OCI-LY7 (cell line): ENCODE measurements at regions not wholly inside any gene's neighbourhood (a gene's known extent, or its start where the extent isn't known, plus 50 kb on each side); places are given as distances from the start of the nearest gene placed in this dataset.
A peak's percentile ranks its signal among the peaks of the same experiment; 100 is the strongest.

Source experiments
- BruUV-seq: library from RNA; stranded (reverse); fragments of 400-500 nt; replicated peaks from 2 replicates; lab custom pipeline; 2021; lab: Mats Ljungman, UMichigan
- CTCF ChIA-PET: fragments of 300-600 bp; sonication (Branson Sonifier 250); formaldehyde crosslinking; loops from one replicate; lab custom pipeline; 2022; ENCODE audit warnings: antibody characterized with exemption; ENCODE audit not compliant: unreplicated experiment; lab: Charles Lee
- POLR2A ChIA-PET: fragments of 300-600 bp; sonication (Branson Sonifier 250); formaldehyde crosslinking; loops from one replicate; lab custom pipeline; 2022; ENCODE audit warnings: antibody characterized with exemption; lab: Charles Lee
- DNase-seq: peaks from one replicate; pipeline ENCODE4 v3.0.0-alpha.2; 2015; ENCODE audit warnings: low spot score
- H2AFZ ChIP-seq: fragments of 200-600 bp; sonication (generic), shearing (Covaris generic); 2 replicates; pipeline ENCODE4 v1.6.1; 2014; ENCODE audit warnings: mild to moderate bottlenecking, antibody characterized with exemption, low read length, moderate library complexity
- H3K27ac ChIP-seq: fragments of 200-600 bp; sonication (generic); 2 replicates; pipeline ENCODE4 v1.5.1; 2014; ENCODE audit warnings: mixed run types, low read depth, mild to moderate bottlenecking, moderate library complexity, low read length, inconsistent platforms; ENCODE audit not compliant: poor library complexity, severe bottlenecking
- H3K36me3 ChIP-seq: fragments of 200-600 bp; sonication (generic); 2 replicates; pipeline ENCODE4 v1.6.1; 2014; ENCODE audit warnings: mild to moderate bottlenecking, antibody characterized with exemption, low read length, moderate library complexity, mixed read lengths; ENCODE audit not compliant: insufficient read depth
- H3K4me1 ChIP-seq: fragments of 200-600 bp; sonication (generic); 2 replicates; pipeline ENCODE4 v1.5.1; 2014; ENCODE audit warnings: mild to moderate bottlenecking, low read length; ENCODE audit not compliant: insufficient read depth, poor library complexity, severe bottlenecking
- H3K4me2 ChIP-seq: fragments of 200-600 bp; sonication (generic); 2 replicates; pipeline ENCODE4 v1.6.1; 2014; ENCODE audit warnings: mild to moderate bottlenecking, low read length
- H3K4me3 ChIP-seq: fragments of 200-600 bp; sonication (generic); 2 replicates; pipeline ENCODE4 v1.5.1; 2014; ENCODE audit warnings: mild to moderate bottlenecking, low read depth, low read length; ENCODE audit not compliant: poor library complexity, severe bottlenecking
- H3K79me2 ChIP-seq: fragments of 200-600 bp; sonication (generic); 2 replicates; pipeline ENCODE4 v1.6.1; 2016; ENCODE audit warnings: low read depth, mild to moderate bottlenecking, low read length, moderate library complexity, mixed read lengths; ENCODE audit not compliant: insufficient read depth
- H3K9me2 ChIP-seq: fragments of 200-600 bp; sonication (generic); 2 replicates; pipeline ENCODE4 v1.6.1; 2016; ENCODE audit warnings: mild to moderate bottlenecking, low read length, mixed read lengths; ENCODE audit not compliant: insufficient read depth
- H3K9me3 ChIP-seq: fragments of 200-600 bp; sonication (generic); 2 replicates; pipeline ENCODE4 v1.6.1; 2014; ENCODE audit warnings: mild to moderate bottlenecking, mixed run types, low read length, mixed read lengths
- H4K20me1 ChIP-seq: fragments of 200-600 bp; sonication (generic); 2 replicates; pipeline ENCODE4 v1.6.1; 2014; ENCODE audit warnings: mild to moderate bottlenecking, antibody characterized with exemption, low read length, moderate library complexity, mixed read lengths; ENCODE audit not compliant: insufficient read depth
- EZH2phosphoT487 ChIP-seq: fragments of 200-600 bp; sonication (generic); IDR thresholded peaks from 2 replicates; pipeline ENCODE4 v1.6.1; 2018; ENCODE audit warnings: low read depth, borderline replicate concordance, mild to moderate bottlenecking, mixed run types, antibody characterized with exemption, low read length, moderate library complexity, mixed read lengths
- intact Hi-C: fragments of 100-400 bp; cut with micrococcal nuclease; formaldehyde crosslinking; loops from one replicate; pipeline ENCODE4 v1.10.0; 2022; ENCODE audit not compliant: unreplicated experiment
- TF ChIP-seq, protein P1 (sequence below): fragments of 200-600 bp; sonication (generic); conservative IDR thresholded peaks from 2 replicates; pipeline ENCODE4 v1.5.1; 2014; ENCODE audit warnings: mild to moderate bottlenecking, antibody characterized with exemption, low read length, moderate library complexity, mixed read lengths

DNA sequence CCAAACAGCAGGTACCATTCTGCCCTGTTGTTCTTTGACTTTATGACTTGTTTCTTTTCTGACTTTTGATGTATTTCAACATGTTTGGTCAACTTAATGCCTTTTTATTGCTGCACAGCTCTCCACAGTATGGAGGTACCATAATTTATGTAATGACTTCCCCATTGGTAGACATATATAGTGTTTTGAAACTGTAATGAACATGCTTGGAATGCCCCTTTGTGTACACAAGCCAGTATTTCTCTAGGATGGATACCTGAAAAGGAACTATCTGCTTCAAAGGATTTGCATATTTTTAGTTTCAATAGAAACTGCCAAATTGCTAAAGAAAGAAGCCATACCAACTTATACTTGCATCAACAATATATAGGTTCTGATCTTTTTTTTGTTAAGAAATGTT lies 66.1 kb downstream of the NOG start:
- no peak for DNase-seq
- no peaks in the 10 kb centered on the region for H4K20me1 ChIP-seq
- H3K4me1 ChIP-seq, result no peaks in the 10 kb centered on the region
- no peak overlapping the region for H3K4me2 ChIP-seq
- H3K36me3 ChIP-seq, result no peaks in the 10 kb centered on the region
- BruUV-seq, result no TSS peak
- no peak overlapping the region for H3K27ac ChIP-seq
- ChIA-PET POLR2A (no interaction called here), CTCF (no interaction called here)
- intact Hi-C loops, result no loop called here
- H3K9me2 ChIP-seq, result no peaks in the 10 kb centered on the region
- no peak overlapping the region for H3K4me3 ChIP-seq
- no peak for TF ChIP-seq EZH2phosphoT487
- TF ChIP-seq, protein P1, sequence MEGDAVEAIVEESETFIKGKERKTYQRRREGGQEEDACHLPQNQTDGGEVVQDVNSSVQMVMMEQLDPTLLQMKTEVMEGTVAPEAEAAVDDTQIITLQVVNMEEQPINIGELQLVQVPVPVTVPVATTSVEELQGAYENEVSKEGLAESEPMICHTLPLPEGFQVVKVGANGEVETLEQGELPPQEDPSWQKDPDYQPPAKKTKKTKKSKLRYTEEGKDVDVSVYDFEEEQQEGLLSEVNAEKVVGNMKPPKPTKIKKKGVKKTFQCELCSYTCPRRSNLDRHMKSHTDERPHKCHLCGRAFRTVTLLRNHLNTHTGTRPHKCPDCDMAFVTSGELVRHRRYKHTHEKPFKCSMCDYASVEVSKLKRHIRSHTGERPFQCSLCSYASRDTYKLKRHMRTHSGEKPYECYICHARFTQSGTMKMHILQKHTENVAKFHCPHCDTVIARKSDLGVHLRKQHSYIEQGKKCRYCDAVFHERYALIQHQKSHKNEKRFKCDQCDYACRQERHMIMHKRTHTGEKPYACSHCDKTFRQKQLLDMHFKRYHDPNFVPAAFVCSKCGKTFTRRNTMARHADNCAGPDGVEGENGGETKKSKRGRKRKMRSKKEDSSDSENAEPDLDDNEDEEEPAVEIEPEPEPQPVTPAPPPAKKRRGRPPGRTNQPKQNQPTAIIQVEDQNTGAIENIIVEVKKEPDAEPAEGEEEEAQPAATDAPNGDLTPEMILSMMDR, result no peak
- no peaks in the 10 kb centered on the region for H3K79me2 ChIP-seq
- no peak overlapping the region for H2AFZ ChIP-seq
- H3K9me3 ChIP-seq, result no peaks in the 10 kb centered on the region

DNA sequence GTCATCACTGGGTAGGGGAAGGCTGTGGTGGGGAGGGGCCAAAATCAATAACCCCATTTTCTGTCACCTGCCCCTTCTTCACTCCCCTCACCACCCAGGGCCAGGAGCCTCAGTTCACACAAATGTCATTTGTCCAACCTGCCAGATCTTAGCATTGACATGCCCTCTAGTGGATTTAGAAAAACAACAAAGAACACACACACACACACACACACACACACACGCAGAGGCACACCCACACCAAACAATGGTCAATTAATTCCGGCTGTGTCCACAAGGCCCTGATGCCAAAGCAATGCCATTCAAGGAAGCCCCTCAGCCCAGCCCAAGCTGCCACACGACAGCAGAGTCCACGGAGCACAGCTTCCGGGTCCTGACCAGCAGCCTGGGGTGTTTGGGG lies 68.4 kb downstream of the NOG start:
- no peak overlapping the region for H3K4me3 ChIP-seq
- no peaks in the 10 kb centered on the region for H3K79me2 ChIP-seq
- TF ChIP-seq, protein P1, result 0 out of 2 replicates have a peak, but pooled peaks have one; percentile 14
- no peak for TF ChIP-seq EZH2phosphoT487
- ChIA-PET CTCF (no interaction called here), POLR2A (no interaction called here)
- intact Hi-C loops, result no loop called here
- BruUV-seq, result no TSS peak
- no peak overlapping the region for H2AFZ ChIP-seq
- H3K4me2 ChIP-seq, result no peak overlapping the region
- no peak overlapping the region for H3K27ac ChIP-seq
- no peaks in the 10 kb centered on the region for H4K20me1 ChIP-seq
- H3K9me3 ChIP-seq, result no peaks in the 10 kb centered on the region
- no peak for DNase-seq
- H3K36me3 ChIP-seq, result no peaks in the 10 kb centered on the region
- H3K9me2 ChIP-seq, result no peaks in the 10 kb centered on the region
- no peaks in the 10 kb centered on the region for H3K4me1 ChIP-seq

DNA sequence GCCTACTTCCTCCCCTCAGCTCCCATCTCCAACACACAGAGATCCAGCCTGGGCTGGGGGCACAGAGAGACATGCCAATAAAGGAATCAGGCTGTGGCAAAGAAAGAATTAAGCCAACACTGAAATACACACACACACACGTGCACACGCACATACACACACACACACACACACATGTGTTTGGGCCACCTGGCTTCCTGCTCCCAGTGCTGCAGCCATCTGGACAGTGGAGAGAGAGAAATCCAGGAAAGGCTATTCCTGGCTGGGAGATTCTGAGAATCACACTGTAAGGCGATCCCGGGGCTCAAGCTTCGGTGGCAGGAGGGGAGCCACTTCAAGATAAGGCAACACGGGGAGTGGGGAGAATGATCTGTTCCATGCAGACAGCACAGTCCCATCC lies 72.4 kb downstream of the NOG start:
- ChIA-PET POLR2A (no interaction called here), CTCF (no interaction called here)
- no peak overlapping the region for H3K4me3 ChIP-seq
- no TSS peak for BruUV-seq
- H3K79me2 ChIP-seq, result no peaks in the 10 kb centered on the region
- H3K27ac ChIP-seq, result no peak overlapping the region
- DNase-seq, result no peak
- H3K9me3 ChIP-seq, result no peaks in the 10 kb centered on the region
- TF ChIP-seq EZH2phosphoT487, result no peak
- TF ChIP-seq, protein P1, result no peak
- H3K4me1 ChIP-seq, result no peaks in the 10 kb centered on the region
- no peaks in the 10 kb centered on the region for H4K20me1 ChIP-seq
- intact Hi-C loops, result no loop called here
- no peaks in the 10 kb centered on the region for H3K36me3 ChIP-seq
- H3K4me2 ChIP-seq, result no peak overlapping the region
- no peak overlapping the region for H2AFZ ChIP-seq
- H3K9me2 ChIP-seq, result no peaks in the 10 kb centered on the region
